Fibroblast of skin of abdomen (primary cell): ENCODE measurements at regions not wholly inside any gene's neighbourhood (a gene's known extent, or its start where the extent isn't known, plus 50 kb on each side); places are given as distances from the start of the nearest gene placed in this dataset.
"Not testable (repeated sequence)": the region's sequence is repeated elsewhere in the genome, so short reads cannot be mapped to it uniquely, and the experiment has no call there.

Experiments
- DNase-seq: peaks from one replicate; pipeline ENCODE4 v3.0.0-alpha.2; 2013

GRCh38 chr16:25433388-25433787 lies 175.7 kb upstream of the ZKSCAN2 start:
- DNase-seq: no peak

GRCh38 chr16:25431472-25431871 lies 173.8 kb upstream of the ZKSCAN2 start:
- no peak for DNase-seq

DNA sequence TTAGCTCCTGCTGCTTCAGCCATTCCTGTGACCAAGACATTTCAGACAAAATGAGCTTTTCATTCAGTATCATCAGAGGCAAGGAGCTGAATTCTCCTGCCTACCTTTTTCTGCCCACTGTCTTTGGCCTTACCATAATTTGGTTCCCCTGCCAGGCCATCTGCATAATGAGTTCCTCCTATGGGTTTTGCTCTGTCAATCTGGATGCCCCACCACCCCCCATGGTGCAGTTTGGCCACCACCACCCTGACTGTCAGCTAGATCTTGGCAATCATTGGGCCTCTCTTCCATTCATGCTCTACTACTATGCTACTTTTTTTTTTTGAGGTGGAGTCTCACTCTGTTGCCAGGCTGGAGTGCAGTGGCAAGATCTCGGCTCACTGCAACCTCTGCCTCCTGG lies 169.2 kb upstream of the ZKSCAN2 start:
- no peak for DNase-seq

DNA sequence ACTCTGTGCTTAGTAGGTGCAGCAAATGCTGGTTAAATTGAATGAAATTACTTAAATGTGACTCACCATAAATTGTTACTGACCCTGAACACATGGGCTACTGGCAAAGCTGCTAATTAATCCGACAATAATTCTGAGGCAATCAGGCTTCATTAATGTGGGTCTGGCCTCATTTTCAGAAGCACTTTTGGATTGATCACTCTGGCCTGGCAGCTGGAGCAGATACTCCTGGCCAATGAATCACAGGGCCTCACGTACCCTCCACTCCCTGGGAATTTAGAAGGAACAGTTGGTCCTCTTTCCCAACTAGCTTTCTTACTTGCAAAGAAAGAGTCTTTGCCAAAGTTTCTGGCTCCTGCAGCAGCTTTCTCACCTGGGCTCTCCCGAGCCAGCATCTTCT lies 162.0 kb upstream of the ZKSCAN2 start:
- DNase-seq: no peak

- DNase-seq: no peak
These were observed 161.5 kb upstream of the ZKSCAN2 start for GRCh38 chr16:25419153-25419552.

- DNase-seq: no peak
These were observed 158.4 kb upstream of the ZKSCAN2 start for GRCh38 chr16:25416002-25416401.

DNA sequence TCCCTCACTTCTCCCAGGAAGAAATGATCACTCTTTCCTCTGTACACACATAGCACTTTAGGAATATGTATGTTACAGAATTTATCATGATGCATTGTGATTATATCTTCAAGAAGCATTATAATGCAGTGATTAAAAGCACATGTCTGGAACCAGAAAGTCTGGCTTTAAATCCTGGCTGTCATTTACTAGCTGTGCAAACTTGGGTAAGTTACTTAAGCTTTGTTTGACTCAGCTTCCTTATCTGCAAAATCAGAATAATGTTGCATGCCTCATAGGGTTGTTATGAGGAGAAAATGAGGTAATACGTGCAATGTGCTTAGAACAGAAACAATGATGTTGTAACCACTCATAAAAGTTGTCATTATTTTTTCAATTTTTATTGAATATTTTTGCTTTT lies 156.3 kb upstream of the ZKSCAN2 start:
- DNase-seq: peak; percentile 13

- DNase-seq: no peak
These were observed 155.5 kb upstream of the ZKSCAN2 start for GRCh38 chr16:25413133-25413532.

GRCh38 chr16:25411396-25412081 lies 153.9 kb upstream of the ZKSCAN2 start:
- no peak for DNase-seq

DNA sequence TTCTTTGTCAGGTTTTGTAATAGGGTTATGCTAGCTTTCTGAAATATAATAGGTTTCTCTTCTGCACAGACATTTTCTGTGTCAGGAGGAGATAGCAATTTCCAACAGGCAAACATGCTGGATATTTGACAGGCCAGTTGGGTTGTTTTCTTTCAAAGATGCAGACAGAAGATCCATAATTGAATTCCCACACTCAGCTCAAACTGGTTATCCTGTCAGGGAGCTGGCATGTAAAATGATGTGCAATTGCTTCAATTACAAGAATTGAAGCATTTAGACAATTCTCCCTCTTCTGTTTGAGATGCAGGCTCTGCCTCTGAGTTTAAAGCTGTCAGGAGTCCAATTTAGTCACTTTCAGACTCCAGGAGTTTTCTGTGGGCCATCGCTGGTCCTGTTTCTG lies 146.2 kb upstream of the ZKSCAN2 start:
- no peak for DNase-seq

DNA sequence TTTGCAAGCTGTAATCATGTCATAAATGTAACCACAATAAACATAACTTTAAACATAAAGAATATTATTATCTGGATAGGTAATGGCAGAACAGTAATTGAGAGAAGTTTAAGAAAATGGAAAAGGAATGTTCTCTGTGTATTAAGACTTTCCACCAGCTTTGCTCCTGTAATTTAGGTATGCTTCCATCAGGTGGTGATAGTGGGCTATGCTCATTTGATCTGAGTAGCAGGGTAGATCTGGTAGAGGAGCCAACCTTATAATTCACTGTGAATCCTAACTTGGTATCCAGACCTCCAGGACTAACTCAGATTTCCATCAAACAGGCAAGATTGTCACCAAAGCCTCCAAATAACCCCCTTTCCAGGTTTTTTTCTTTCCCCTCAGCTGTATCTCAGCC lies 137.9 kb upstream of the ZKSCAN2 start:
- no peak for DNase-seq

- DNase-seq: no peak
These were observed 133.1 kb upstream of the ZKSCAN2 start for GRCh38 chr16:25390761-25391160.

GRCh38 chr16:25374556-25374955 lies 116.9 kb upstream of the ZKSCAN2 start:
- no peak for DNase-seq

DNA sequence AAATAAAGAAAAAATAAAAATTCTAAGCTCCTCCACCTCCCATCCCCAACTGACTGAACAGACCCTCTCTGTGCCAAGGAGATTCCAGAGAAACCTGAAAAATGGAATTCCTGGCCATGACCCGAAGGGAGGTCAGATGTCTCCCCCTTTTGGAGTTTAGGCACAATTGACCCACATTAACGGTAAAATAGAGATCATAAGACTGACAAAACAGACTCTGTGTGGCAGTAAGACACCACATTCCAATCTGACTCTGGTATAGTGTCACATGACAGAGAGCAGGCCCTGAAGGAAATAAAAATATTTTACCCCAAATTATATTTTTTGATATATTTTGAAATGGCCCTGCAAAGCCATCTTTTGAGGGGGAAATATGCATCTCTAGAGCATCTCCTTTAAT lies 115.1 kb upstream of the ZKSCAN2 start:
- DNase-seq: no peak

- no peak for DNase-seq
These were observed 113.7 kb upstream of the ZKSCAN2 start for GRCh38 chr16:25371342-25371741.

DNA sequence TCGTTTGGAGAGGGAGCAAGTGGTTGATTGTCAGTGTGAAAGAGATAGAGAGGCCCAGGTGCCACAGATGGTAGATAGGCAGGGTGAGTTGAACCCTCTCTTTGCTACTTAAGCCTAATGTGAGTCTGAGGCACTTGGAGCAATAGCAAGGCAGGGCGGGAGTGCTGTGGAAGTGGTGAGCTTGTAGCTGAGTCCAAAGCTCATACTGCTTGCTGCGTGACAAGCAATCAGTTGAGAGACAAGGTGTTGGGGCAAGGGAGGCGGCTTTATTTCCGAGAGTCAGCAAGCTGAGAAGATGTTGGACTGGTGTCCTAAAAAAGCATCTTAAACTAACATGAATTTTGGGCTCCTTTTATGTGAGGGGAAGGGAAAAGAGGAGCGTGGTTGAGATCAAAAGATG lies 112.9 kb upstream of the ZKSCAN2 start:
- DNase-seq: no peak

DNA sequence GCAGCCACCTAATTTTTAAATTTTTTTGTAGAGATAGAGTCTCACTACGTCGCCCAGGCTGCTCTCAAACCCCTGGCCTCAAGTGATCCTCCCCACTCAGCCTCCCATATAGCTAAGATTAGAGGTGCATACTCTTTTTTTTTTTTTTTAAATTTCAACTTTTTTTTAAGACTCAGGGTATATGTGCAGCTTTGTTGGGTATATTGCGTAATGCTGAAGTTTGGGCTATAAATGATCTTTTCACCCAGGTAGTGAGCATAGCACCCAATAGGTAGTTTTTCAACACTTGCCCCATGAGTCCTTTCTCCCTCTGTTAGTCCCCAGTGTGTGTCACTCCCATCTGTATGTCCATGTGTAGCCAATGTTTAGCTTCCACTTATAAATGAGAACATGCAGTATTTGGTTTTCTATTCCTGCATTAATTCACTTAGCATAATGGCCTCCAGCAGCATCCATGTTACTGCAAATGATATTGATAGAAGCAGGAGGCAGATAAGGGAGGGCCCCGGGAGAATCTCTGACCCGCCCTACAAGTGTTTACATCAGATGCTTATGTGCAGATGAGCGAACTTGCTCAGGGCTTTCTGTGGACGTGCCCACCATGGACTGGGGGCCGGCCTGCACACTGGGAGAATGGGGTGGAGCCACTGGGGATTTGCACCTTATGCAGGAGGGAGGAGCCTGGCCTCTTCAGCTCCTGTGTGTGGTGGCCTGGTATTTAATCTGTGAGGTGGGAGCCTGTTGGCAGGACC lies 110.3 kb upstream of the ZKSCAN2 start:
- DNase-seq: no peak

GRCh38 chr16:25366078-25366477 lies 108.4 kb upstream of the ZKSCAN2 start:
- no peak for DNase-seq

DNA sequence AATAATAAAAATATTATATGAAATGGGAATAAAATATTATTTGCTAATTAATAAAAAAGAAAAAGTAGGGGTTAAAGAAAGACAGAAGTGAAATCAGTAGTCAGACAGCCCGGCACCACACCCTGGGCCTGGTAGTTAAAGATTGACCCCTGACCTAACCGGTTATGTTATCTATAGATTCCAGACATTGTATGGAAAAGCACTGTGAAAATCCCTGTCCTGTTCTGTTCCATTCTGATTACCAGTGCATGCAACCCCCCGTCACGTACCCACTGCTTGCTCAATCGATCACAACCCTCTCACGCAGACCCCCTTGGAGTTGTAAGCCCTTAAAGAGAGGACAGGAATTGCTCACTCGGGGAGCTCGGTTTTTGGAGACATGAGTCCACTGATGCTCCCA lies 101.9 kb upstream of the ZKSCAN2 start:
- not testable (repeated sequence) for DNase-seq

DNA sequence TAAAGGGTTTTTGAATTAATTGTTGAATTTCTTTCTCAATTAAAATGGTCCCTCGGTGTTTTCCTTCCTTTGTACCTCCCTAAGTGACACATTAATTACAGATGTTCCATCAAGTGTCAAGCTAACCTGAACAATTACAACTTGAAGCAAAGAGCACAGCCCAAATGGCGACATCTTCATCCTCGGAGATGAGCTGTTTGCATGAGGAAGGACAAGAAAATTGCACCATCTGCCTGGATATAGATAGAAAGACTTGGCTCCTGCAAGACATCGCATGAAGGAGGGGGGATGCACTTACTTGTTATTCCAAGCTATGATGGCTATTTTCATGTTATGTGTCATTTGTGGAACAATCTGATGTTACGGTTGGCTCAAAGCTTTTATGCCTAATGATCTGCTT lies 86.4 kb upstream of the ZKSCAN2 start:
- DNase-seq: no peak

- no peak for DNase-seq
These were observed 83.3 kb upstream of the ZKSCAN2 start for GRCh38 chr16:25340973-25341372.

GRCh38 chr16:25317732-25318316 lies 60.2 kb upstream of the ZKSCAN2 start:
- DNase-seq: no peak

DNA sequence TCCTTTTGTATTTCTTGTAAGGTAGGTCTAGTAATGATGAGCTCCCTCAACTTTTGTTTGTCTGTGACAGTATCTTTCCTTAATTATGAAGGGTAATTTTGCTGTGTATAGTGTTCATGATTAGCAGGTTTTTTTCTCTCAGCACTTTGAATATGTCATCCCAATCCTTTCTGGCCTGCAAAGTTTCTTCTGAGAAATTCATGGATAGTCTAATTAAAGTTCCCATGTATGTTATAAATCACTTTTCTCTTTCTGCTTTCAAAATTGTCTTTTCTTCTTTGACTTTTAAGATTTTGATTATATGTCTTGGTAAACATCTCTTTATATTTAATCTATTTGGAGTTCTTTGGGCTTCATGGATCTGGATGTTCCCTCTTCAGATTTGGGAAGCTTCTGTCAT lies 54.3 kb upstream of the ZKSCAN2 start:
- no peak for DNase-seq

DNA sequence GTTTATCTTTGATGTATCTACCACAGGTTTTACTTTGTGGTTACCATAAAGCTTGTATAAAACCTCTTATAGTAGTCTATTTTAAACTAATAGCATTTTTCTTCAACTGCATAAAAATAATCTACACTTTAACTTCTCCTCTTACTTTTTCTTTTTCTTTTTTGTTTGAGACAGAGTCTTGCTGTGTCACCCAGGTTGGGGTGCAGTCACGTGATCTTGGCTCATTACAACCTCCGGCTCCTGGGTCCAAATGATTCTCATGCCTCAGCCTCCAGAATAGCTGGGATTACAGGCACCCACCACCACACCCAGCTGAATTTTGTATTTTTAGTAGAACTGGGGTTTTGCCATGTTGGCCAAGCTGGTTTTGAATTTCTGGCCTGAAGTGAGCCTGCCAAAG lies 53.4 kb upstream of the ZKSCAN2 start:
- no peak for DNase-seq
